ENCODE measurements at regions not wholly inside any gene's neighbourhood (a gene's known extent, or its start where the extent isn't known, plus 50 kb on each side); places are given as distances from the start of the nearest gene placed in this dataset.
"Not testable (repeated sequence)": the region's sequence is repeated elsewhere in the genome, so short reads cannot be mapped to it uniquely, and the experiment has no call there.

DNA sequence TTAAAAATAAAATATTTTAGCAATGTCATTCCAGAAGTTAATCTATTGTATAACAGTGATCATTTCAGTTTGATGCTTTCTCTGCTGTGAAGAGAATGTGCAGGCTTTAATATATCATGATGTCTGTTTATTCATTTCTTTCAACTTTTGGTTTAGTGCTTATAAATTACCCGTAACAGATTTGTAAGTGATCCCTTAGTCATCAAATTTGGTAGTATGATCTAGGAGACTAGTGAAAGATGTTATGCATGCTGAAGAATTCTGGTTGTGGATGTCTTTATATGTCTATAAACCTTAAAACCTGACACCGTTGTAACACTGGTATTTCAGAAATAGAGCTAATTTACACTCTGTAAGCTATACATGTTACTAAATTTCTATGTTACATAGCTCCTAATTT is 260.4 kb downstream of the CPS1 start:
- no peak overlapping the region for H3K27ac Mint-ChIP-seq
- no peaks in the 10 kb centered on the region for H3K4me1 Mint-ChIP-seq
- CTCF ChIA-PET: no interaction called here
- H3K4me3 Mint-ChIP-seq: no peak overlapping the region
- ATAC-seq (no peak), DNase-seq (no peak)
- H3K27me3 Mint-ChIP-seq: no peaks in the 10 kb centered on the region
- H3K9me3 Mint-ChIP-seq (ENCODE audit: low read depth): no peaks in the 10 kb centered on the region
- H3K36me3 Mint-ChIP-seq: no peaks in the 10 kb centered on the region

DNA sequence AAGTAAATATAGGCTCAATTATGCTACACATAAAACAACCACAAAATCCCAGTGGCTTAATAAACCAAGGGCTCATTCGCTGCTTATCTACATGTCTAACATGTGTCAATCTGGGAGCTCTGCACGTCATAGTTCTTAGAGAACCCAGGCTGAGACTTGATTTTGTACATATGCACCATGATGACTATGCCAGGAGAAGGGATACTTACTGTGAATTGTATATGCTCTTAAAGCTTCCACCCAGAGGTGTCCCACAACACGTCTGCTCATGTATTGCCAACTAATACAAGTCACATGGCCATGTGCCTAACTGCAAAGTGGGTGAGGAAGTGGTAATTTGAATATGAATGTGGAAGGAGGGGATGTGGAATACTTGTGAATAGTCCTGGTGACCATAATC is 262.1 kb downstream of the CPS1 start:
- CTCF ChIA-PET: no interaction called here
- no peaks in the 10 kb centered on the region for H3K27me3 Mint-ChIP-seq
- no peaks in the 10 kb centered on the region for H3K36me3 Mint-ChIP-seq
- no peaks in the 10 kb centered on the region for H3K9me3 Mint-ChIP-seq (ENCODE audit: low read depth)
- ATAC-seq: no peak
- H3K27ac Mint-ChIP-seq: no peak overlapping the region
- no peak overlapping the region for H3K4me3 Mint-ChIP-seq
- no peaks in the 10 kb centered on the region for H3K4me1 Mint-ChIP-seq
- no peak for DNase-seq

DNA sequence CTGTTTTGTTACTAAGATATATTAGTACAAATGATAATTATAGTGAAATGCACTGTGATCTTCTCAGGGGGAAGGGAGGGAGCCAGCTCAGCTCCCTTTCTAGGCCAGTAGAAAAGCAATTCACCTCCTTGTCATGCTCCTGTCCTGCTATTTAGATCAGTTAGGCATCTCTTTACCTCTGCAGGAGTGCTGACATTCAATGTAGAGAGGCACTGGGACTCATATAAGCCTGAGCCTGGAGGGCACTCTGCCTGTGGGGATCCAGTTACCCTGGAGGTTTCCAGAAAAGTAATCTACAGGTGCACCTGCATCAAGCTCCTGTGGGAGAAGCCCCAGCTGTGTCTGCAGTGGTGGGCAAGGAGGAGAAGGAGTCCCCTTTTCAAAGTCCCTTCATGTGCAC is 277.0 kb downstream of the CPS1 start:
- Mint-ChIP-seq H3K9me3 (ENCODE audit: low read depth) (no peaks in the 10 kb centered on the region), H3K27me3 (no peaks in the 10 kb centered on the region), H3K4me3 (no peak overlapping the region), H3K36me3 (no peaks in the 10 kb centered on the region), H3K27ac (no peak overlapping the region), H3K4me1 (no peaks in the 10 kb centered on the region)
- CTCF ChIA-PET: no interaction called here
- no peak for DNase-seq
- ATAC-seq: no peak

DNA sequence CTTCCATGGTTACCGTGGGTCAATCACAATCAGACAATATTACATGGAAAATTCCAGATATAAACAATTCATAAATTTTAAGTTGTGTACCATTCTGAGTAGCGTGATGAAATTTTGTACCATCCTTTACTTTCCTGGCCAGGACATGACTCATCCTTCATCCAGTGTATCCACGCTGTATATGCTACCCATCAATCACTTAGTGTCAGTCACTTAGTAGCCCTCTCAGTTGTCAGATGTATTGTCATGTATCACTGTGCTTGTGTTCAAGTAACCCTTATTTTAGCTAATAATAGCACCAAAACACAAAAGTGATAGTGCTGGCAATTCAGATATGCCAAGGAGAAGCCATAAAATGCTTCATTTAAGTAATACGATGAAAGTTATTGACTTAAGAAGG is 282.6 kb downstream of the CPS1 start:
- no peaks in the 10 kb centered on the region for H3K36me3 Mint-ChIP-seq

DNA sequence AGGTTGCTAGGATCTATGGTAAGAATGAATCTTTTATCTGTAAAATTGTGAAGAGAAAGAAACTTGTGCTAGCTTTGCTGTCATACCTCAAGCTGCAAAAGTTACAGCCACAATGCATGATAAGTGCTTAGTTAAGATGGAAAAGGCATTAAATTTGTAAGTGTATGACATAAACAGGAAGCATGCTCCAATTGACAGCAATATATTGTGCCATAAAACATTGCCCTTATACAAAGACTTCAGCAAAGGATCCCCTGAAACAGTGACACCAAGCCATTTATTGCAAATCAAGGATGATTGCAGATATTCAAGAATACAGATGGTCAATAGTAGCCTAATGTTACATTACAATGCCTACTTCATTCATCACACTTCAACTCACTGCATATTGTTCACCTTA is 283.1 kb downstream of the CPS1 start:
- Mint-ChIP-seq H3K27me3 (no peaks in the 10 kb centered on the region), H3K9me3 (ENCODE audit: low read depth) (no peaks in the 10 kb centered on the region), H3K27ac (no peak overlapping the region), H3K4me3 (no peak overlapping the region), H3K36me3 (no peaks in the 10 kb centered on the region), H3K4me1 (no peaks in the 10 kb centered on the region)
- CTCF ChIA-PET: no interaction called here
- no peak for DNase-seq
- no peak for ATAC-seq

More for the DNA sequence above, 282.6 kb downstream of the CPS1 start:
- Mint-ChIP-seq H3K4me1 (no peaks in the 10 kb centered on the region), H3K4me3 (no peak overlapping the region), H3K27ac (no peak overlapping the region), H3K27me3 (no peaks in the 10 kb centered on the region), H3K9me3 (ENCODE audit: low read depth) (no peaks in the 10 kb centered on the region)
- ATAC-seq: no peak
- DNase-seq: no peak
- CTCF ChIA-PET: no interaction called here

DNA sequence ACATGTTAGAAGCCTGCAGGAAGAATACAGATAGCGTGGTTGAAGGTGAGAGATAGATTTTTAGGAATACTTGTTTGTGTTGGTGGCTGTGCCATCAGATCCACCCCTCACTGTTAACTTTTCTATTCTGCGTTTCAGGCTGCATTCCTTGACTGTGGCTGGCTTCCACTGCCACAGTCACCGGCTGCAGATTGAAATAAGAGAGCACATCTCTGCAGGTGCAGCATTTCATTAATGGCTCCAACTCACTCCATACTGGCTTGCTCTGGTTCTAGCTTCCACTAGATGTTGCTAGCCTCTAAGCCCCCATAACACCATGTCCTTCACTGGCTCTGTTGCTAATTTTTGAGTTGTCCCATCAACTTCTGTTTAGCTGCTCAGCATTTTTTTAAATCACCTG is 286.5 kb downstream of the CPS1 start:
- Mint-ChIP-seq H3K9me3 (ENCODE audit: low read depth) (no peaks in the 10 kb centered on the region), H3K27ac (no peak overlapping the region), H3K36me3 (no peaks in the 10 kb centered on the region), H3K4me1 (no peaks in the 10 kb centered on the region), H3K4me3 (no peak overlapping the region), H3K27me3 (no peaks in the 10 kb centered on the region)
- CTCF ChIA-PET: no interaction called here
- DNase-seq (no peak), ATAC-seq (no peak)

DNA sequence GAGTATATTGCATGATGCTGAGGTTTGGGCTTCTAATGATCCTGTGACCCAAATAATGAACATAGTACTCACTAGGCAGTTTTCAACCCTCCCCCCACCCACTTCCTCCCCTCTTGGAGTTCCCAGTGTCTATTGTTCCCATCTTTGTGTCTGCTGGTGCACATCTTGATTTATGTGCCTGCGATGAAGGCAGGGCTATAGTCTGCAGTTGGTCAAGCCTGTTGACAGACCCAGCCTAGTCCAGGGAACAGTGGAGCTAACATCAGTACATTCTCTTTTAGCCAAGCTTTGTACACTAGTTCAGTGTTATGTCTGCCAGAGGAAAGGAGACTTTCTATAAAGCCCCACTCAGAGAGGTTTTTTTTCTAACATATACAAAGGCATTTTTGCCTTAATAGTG is 287.6 kb downstream of the CPS1 start:
- H3K9me3 Mint-ChIP-seq (ENCODE audit: low read depth): no peaks in the 10 kb centered on the region
- ATAC-seq (no peak), DNase-seq (no peak)
- no peak overlapping the region for H3K4me3 Mint-ChIP-seq
- no peak overlapping the region for H3K27ac Mint-ChIP-seq
- no peaks in the 10 kb centered on the region for H3K27me3 Mint-ChIP-seq
- no peaks in the 10 kb centered on the region for H3K4me1 Mint-ChIP-seq
- no peaks in the 10 kb centered on the region for H3K36me3 Mint-ChIP-seq
- CTCF ChIA-PET: no interaction called here

DNA sequence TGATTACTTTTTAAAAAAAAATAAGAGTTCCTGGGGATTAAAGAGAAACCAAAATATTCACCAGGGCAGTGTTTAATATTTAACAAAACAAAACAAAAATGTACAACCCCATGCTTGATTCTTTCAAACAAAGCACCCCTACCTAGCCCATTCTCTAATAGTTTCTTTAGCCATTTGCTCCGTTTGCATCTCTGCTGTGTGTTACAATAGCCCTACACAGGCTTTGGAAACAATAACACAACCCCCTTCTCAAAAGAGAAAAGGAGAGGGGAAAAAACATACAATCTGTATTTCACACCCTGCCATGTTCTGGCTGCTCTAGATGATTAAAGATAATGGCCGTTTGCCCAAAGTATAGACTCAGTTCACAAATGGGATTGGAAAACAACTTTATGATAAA is 302.9 kb downstream of the CPS1 start:
- no peaks in the 10 kb centered on the region for H3K27me3 Mint-ChIP-seq
- CTCF ChIA-PET: no interaction called here
- peaks cover 2% of the 10 kb centered on the region for H3K9me3 Mint-ChIP-seq (ENCODE audit: low read depth)
- no peak overlapping the region for H3K27ac Mint-ChIP-seq
- DNase-seq: no peak
- H3K36me3 Mint-ChIP-seq: no peaks in the 10 kb centered on the region
- H3K4me1 Mint-ChIP-seq: no peaks in the 10 kb centered on the region
- ATAC-seq: no peak
- H3K4me3 Mint-ChIP-seq: no peak overlapping the region

DNA sequence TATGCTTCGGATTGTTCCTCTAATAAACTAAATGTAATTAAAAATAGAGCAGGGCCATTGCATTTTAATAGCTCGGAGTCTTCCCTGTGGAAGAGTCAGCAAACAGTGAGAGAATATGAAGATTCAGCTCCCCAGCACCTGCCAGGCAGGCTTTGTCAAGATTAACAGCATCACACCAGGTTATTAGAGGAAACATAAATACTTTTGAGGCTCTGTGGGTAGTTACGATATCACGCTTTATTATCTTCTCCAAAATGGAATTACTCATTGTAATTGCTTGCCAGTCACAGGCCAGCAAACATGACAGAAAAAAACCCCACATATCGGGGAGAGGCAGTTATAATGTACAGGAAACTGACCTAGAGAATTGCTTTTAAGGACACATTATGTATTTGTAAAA is 303.9 kb downstream of the CPS1 start:
- H3K27ac Mint-ChIP-seq: no peak overlapping the region
- CTCF ChIA-PET: no interaction called here
- peaks cover 2% of the 10 kb centered on the region for H3K9me3 Mint-ChIP-seq (ENCODE audit: low read depth)
- no peaks in the 10 kb centered on the region for H3K4me1 Mint-ChIP-seq
- no peaks in the 10 kb centered on the region for H3K36me3 Mint-ChIP-seq
- H3K27me3 Mint-ChIP-seq: no peaks in the 10 kb centered on the region
- DNase-seq: no peak
- ATAC-seq: no peak
- no peak overlapping the region for H3K4me3 Mint-ChIP-seq

DNA sequence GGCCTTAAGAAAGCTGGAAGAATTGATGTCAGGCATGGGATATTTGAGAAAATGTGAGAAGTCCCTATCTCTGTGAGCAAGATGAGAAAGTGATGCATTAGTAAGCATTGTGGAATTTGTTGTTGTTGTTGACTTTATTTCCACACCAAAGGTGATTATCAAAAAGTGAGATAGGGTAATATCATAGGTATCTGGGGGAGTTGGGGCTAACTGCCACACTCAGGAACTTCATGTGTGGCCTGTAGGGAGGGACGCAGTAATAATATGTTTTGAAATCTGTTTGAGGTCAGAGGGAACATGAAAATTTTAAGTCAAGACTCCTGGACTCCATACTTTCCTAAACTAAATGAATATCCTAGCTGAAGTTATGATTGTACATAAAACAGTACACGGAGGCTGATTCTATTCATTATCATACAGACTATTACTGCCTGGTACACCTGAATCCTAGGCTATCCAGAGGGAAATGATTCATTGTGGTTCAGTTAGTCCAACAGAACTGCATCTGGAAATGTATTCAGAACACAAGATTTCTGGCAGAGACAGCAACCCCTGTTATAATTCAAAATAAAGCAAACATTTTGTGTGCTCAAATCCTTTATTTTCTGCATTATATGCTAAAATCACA is 304.8 kb downstream of the CPS1 start:
- no peaks in the 10 kb centered on the region for H3K4me1 Mint-ChIP-seq
- CTCF ChIA-PET: no interaction called here
- ATAC-seq (no peak), DNase-seq (no peak)
- H3K9me3 Mint-ChIP-seq (ENCODE audit: low read depth): peaks cover 2% of the 10 kb centered on the region
- H3K27me3 Mint-ChIP-seq: no peaks in the 10 kb centered on the region
- no peaks in the 10 kb centered on the region for H3K36me3 Mint-ChIP-seq
- H3K27ac Mint-ChIP-seq: no peak overlapping the region
- H3K4me3 Mint-ChIP-seq: no peak overlapping the region

DNA sequence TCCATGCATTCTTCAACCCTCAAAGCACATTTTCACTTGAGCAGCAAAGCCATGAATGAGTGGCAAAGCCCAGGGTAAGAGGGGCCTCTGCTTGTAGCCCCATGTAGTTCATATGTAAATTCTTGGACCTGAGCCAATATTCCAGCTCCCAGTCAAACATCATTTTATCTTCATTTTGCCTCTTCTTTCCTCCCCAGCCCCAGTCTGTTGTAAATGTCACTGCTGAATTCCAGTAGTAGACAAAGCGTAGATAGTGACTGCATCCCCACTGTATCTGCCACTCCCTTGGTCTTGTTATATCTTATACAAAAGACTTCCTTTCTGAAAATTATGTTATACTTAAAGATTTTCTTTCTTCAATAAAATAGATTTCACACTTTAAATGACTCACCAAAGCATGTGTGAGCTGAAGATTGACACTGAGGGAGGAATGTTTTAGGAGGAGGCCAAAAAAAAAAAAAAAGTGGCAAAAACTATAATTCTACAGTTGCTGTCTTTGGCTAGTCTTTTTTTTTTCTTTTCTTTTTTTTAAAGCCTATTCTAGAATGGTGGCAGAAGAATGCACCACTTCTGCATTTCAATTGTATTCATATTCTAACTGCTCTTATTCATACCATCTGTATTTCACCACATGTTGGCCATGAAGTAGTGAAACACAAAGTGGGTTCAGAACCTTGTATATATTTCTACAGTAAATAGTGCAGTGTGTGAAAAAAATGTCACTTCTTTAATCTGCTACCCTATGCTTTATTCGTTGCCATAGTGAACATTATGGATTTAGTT is 306.1 kb downstream of the CPS1 start:
- H3K4me1 Mint-ChIP-seq: no peaks in the 10 kb centered on the region
- H3K4me3 Mint-ChIP-seq: no peak overlapping the region
- ATAC-seq: no peak
- H3K27me3 Mint-ChIP-seq: no peaks in the 10 kb centered on the region
- no peak for DNase-seq
- no peaks in the 10 kb centered on the region for H3K36me3 Mint-ChIP-seq
- CTCF ChIA-PET: no interaction called here
- H3K9me3 Mint-ChIP-seq (ENCODE audit: low read depth): peaks cover 2% of the 10 kb centered on the region
- no peak overlapping the region for H3K27ac Mint-ChIP-seq

DNA sequence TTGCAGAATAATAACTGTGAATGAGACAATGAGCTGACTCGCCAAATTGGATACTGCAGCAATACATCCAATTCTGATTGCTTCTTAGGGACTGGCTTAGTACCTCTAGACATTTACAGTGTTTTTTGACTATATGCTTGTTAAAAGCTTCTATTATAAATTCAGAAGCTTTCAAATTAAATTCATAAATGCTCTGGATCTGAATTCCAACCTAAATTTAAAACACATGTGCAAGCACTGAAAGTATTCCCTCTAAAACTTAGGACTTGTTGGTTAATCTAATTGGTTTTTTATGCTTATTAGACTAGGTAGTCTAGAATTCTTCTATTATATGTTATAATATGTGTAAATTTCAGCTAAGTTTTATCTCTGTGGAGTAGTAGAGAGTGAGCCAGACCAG is 306.9 kb downstream of the CPS1 start:
- Mint-ChIP-seq H3K36me3 (no peaks in the 10 kb centered on the region), H3K4me1 (no peaks in the 10 kb centered on the region), H3K27ac (no peak overlapping the region), H3K9me3 (ENCODE audit: low read depth) (peaks cover 2% of the 10 kb centered on the region), H3K4me3 (no peak overlapping the region), H3K27me3 (no peaks in the 10 kb centered on the region)
- CTCF ChIA-PET: no interaction called here
- DNase-seq: no peak
- no peak for ATAC-seq

DNA sequence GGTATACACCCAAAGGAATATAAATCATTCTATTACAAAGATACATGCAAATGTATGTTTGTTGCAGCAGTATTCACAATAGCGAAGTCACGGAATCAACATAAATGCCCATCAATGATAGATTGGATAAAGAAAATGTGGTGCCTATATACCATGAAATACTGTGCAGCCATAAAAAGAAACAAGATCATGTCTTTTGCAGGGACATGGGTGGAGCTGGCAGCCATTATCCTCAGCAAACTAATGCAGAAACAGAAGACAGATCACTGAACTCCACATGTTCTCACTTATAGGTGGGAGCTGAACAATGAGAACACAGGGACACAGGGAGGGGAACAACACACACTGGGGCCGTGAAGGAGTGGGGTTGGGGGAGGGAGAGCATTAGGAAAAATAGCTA is 315.2 kb downstream of the CPS1 start:
- DNase-seq; H3K4me1 Mint-ChIP-seq; H3K9me3 Mint-ChIP-seq (ENCODE audit: low read depth); H3K27ac Mint-ChIP-seq; H3K36me3 Mint-ChIP-seq; CTCF ChIA-PET; ATAC-seq; H3K4me3 Mint-ChIP-seq; H3K27me3 Mint-ChIP-seq: not testable (repeated sequence)

DNA sequence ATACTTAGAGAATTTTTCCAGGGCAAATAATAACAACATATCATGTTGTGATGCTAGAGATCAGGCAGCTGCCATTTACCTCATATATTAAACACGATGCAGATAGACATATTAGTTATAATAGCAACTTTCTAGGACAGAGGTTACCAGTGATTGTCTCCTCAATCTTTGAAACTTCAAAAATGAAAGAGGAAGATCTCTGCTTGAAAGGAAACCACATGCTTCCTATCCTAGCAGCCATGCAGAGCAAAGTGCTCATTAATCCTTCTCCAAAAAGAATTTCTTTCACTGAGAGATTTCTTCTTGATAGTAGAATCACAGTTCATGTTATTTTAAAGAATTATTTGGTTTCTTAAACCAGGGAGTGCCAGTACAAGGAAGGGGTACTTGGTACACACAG is 317.2 kb downstream of the CPS1 start:
- CTCF ChIA-PET: no interaction called here
- peaks cover 4% of the 10 kb centered on the region for H3K9me3 Mint-ChIP-seq (ENCODE audit: low read depth)
- no peaks in the 10 kb centered on the region for H3K27me3 Mint-ChIP-seq
- no peaks in the 10 kb centered on the region for H3K36me3 Mint-ChIP-seq
- ATAC-seq (no peak), DNase-seq (no peak)
- no peak overlapping the region for H3K27ac Mint-ChIP-seq
- no peak overlapping the region for H3K4me3 Mint-ChIP-seq
- H3K4me1 Mint-ChIP-seq: no peaks in the 10 kb centered on the region
